GM12892 (cell line): ENCODE measurements at regions not wholly inside any gene's neighbourhood (a gene's known extent, or its start where the extent isn't known, plus 50 kb on each side); places are given as distances from the start of the nearest gene placed in this dataset.

Source experiments
- POLR2A ChIP-seq: IDR thresholded peaks from 2 replicates; pipeline ENCODE4 v1.6.1; 2011; ENCODE audit warnings: low read depth, low read length, control low read depth
- POLR2AphosphoS5 ChIP-seq: IDR thresholded peaks from 2 replicates; pipeline ENCODE4 v1.6.1; 2011; ENCODE audit warnings: low read depth, low read length, control low read depth

DNA sequence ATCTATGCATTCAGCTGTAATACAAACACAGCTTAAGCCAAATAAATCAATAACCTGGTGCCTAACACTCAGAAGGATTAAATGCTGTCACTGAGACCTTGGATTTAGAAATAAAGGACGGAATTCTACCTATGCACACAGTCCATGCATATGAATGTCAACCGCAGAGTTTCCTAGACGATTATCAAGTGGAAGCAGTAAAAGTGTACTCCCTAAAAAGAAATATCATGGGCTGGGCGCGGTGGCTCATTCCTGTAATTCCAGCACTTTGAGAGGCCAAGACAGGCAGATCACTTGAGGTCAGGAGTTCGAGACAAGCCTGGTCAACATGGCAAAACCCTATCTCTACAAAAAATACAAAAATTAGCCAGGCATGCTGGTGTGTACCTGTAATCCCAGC lies 188.2 kb upstream of the DYRK2 start:
- TF ChIP-seq POLR2A (no peak), POLR2AphosphoS5 (no peak)
